NCI-H345 treated with DMSO at 0.1 percent for 48 hours (cell line): ENCODE measurements at regions not wholly inside any gene's neighbourhood (a gene's known extent, or its start where the extent isn't known, plus 50 kb on each side); places are given as distances from the start of the nearest gene placed in this dataset.
A peak's percentile ranks its signal among the peaks of the same experiment; 100 is the strongest.

Experiments
- DNase-seq: peaks from one replicate; lab custom pipeline; 2025; ENCODE audit not compliant: unreplicated experiment; lab: John Stamatoyannopoulos, UW

- no peak for DNase-seq
Measured at GRCh38 chr1:209229494-209230061, 353.9 kb upstream of the CAMK1G start.

- DNase-seq, result no peak
Measured at GRCh38 chr1:209230314-209230713, 353.2 kb upstream of the CAMK1G start.

- DNase-seq, result no peak
Measured at GRCh38 chr1:209231476-209232156, 351.9 kb upstream of the CAMK1G start.

GRCh38 chr1:209232197-209232596 lies 351.3 kb upstream of the CAMK1G start:
- no peak for DNase-seq

GRCh38 chr1:209232759-209233158 lies 350.8 kb upstream of the CAMK1G start:
- no peak for DNase-seq

- no peak for DNase-seq
Measured at GRCh38 chr1:209235166-209235565, 348.3 kb upstream of the CAMK1G start.

GRCh38 chr1:209238356-209238755 lies 345.2 kb upstream of the CAMK1G start:
- no peak for DNase-seq

GRCh38 chr1:209240351-209240750 lies 343.2 kb upstream of the CAMK1G start:
- DNase-seq, result no peak

GRCh38 chr1:209241487-209241886 lies 342.0 kb upstream of the CAMK1G start:
- DNase-seq, result no peak

GRCh38 chr1:209248649-209249279 lies 334.8 kb upstream of the CAMK1G start:
- DNase-seq, result peak; percentile 79

- no peak for DNase-seq
Measured at GRCh38 chr1:209249280-209249670, 334.2 kb upstream of the CAMK1G start.

- peak; percentile 38 for DNase-seq
Measured at GRCh38 chr1:209249785-209250440, 333.6 kb upstream of the CAMK1G start.

GRCh38 chr1:209250861-209251636 lies 332.5 kb upstream of the CAMK1G start:
- no peak for DNase-seq

GRCh38 chr1:209256766-209257350 lies 326.7 kb upstream of the CAMK1G start:
- DNase-seq, result peak; percentile 90

- no peak for DNase-seq
Measured at GRCh38 chr1:209257454-209257853, 326.1 kb upstream of the CAMK1G start.

- no peak for DNase-seq
Measured at GRCh38 chr1:209260136-209260535, 323.4 kb upstream of the CAMK1G start.

GRCh38 chr1:209262631-209263030 lies 320.9 kb upstream of the CAMK1G start:
- DNase-seq, result no peak

- DNase-seq, result no peak
Measured at GRCh38 chr1:209265301-209265700, 318.2 kb upstream of the CAMK1G start.

GRCh38 chr1:209266590-209267205 lies 316.8 kb upstream of the CAMK1G start:
- DNase-seq, result no peak

GRCh38 chr1:209267968-209268367 lies 315.5 kb upstream of the CAMK1G start:
- DNase-seq, result no peak
